ENCODE measurements at regions not wholly inside any gene's neighbourhood (a gene's known extent, or its start where the extent isn't known, plus 50 kb on each side); places are given as distances from the start of the nearest gene placed in this dataset.

DNA sequence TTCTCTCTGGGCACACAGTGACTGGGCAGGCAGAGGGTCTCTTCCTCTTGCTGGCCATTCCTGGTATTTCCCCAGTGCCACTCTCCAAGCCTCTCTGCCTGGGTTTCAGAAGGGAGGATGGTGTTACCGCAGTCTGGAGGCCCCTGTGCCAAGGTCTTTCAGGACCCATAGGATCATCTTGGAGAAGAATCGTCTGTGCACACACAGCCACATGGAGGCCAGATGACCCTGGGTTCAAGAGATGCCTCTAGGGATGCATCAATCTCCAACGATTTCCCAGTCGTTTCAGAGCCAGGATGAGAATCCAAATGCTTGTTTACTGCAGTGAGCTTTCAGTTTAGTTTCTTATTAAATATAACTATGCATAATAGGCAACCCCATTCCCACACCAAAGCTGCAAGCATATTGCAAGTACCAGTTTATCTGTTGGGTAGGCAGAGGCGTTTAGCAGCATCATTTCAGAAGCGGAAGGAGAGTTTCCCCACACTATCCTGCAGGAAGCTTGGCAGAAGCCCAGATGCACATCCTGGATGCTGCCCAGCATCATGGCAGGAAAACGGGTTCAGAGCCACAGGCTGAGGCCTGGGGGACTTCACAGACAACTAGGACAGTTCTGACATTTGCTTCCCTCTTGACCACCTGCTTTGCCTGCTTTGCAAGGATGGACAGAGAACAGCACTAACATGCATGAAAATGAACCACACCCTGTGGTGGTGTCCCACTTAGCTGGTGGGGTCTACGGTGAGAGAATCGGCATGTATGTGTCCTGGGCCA, 134.7 kb upstream of the FAM20C start:
- no peak for TF ChIP-seq CTCF (IDR thresholded peaks at IDR 0.05; ENCODE audit: insufficient read depth, low read length)
- DNase-seq (ENCODE audit: low read depth), result peak; percentile 12
- H3K4me3 ChIP-seq (ENCODE audit: low read depth, low read length), result no peak overlapping the region

DNA sequence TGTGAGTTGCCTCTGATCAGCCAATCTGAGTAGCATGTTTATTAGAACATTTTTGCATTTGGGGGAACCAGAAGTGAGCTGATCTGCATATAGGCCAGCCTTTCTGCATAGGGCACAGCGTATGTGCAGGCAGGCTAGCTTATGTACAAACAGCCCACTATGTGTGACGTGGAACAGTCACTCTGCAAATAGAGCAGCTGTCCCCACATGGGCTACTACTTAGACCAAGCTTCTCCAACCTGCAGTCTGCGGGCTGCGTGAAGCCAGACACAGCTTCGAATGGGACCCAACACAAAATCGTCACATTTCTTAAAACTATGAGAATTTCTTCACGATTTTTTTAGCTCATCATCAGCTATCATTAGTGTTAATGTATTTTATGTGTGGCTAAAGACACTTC, 134.1 kb upstream of the FAM20C start:
- DNase-seq (ENCODE audit: low read depth), result no peak
- H3K4me3 ChIP-seq (ENCODE audit: low read depth, low read length), result no peak overlapping the region
- no peak for TF ChIP-seq CTCF (IDR thresholded peaks at IDR 0.05; ENCODE audit: insufficient read depth, low read length)

GRCh38 chr7:59079-60016, 133.0 kb upstream of the FAM20C start:
- DNase-seq (ENCODE audit: low read depth), result no peak
- no peak overlapping the region for H3K4me3 ChIP-seq (ENCODE audit: low read depth, low read length)
- TF ChIP-seq CTCF (IDR thresholded peaks at IDR 0.05; ENCODE audit: insufficient read depth, low read length), result no peak

DNA sequence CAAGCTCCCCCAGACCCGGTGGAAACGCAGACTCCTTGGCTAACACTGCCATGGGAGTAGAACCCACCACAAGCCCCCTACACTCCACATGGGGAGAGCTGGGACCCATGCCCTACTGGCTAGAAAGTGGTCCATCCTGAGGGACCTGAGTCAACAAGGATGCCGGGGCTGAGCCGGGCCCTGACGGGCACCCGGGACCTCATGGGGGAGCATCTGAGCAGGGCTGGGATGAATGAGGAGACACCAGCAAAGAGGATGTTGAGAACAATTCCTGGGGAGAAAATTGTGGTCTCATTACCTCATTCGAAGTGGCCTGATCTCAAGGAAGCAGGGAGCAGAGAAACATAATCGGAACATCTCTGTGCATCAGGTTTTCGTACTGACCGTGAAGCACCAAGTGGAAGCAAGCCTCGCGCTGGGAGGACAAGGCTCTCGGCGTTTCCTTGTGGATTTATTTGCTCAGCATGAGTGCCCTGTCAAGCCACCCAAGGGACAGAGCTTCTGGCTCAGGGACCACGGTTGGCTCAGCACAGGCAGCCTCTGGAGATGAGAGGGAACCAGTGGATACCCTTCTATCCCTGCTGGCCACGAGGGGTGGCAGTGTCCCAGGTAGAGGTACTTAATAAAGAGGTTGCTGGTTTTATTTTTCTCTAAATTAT, 132.2 kb upstream of the FAM20C start:
- TF ChIP-seq CTCF (IDR thresholded peaks at IDR 0.05; ENCODE audit: insufficient read depth, low read length), result no peak
- no peak for DNase-seq (ENCODE audit: low read depth)

DNA sequence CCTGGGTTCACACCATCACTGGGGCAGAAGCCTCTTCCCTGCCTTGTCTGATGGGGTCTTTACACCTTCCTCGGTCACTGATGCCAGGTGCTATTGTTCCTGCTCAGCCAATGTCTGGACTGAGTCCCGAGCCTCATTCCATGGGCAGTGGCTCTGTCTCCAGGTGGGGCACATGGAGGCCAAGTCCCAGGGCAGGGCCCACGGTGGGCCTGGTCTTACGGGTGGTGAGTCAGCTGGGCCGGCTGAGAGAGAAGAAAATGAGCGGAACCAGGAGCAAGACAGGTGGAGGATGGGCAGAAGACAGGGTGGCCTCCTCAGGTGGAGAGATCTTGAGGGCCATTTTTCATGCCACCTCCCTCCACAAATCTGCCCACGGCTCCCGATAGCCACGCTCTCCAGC, 131.7 kb upstream of the FAM20C start:
- H3K4me3 ChIP-seq (ENCODE audit: low read depth, low read length), result no peak overlapping the region
- DNase-seq (ENCODE audit: low read depth), result no peak
- no peak for TF ChIP-seq CTCF (IDR thresholded peaks at IDR 0.05; ENCODE audit: insufficient read depth, low read length)

More for the DNA sequence above, 132.2 kb upstream of the FAM20C start:
- no peak overlapping the region for H3K4me3 ChIP-seq (ENCODE audit: low read depth, low read length)

- no peak for TF ChIP-seq CTCF (IDR thresholded peaks at IDR 0.05; ENCODE audit: insufficient read depth, low read length)
- H3K4me3 ChIP-seq (ENCODE audit: low read depth, low read length), result no peak overlapping the region
- DNase-seq (ENCODE audit: low read depth), result no peak
Observed at GRCh38 chr7:61111-61510, 131.3 kb upstream of the FAM20C start.
